Anterior cingulate cortex (tissue), 58 donors: ENCODE measurements at regions not wholly inside any gene's neighbourhood (a gene's known extent, or its start where the extent isn't known, plus 50 kb on each side); places are given as distances from the start of the nearest gene placed in this dataset.
A peak's percentile ranks its signal among the peaks of the same experiment; 100 is the strongest.

ENCODE experiments used
- DNase-seq, 58 donors: peaks; one replicate each; lab custom pipeline; 2025; lab: John Stamatoyannopoulos, UW

DNA sequence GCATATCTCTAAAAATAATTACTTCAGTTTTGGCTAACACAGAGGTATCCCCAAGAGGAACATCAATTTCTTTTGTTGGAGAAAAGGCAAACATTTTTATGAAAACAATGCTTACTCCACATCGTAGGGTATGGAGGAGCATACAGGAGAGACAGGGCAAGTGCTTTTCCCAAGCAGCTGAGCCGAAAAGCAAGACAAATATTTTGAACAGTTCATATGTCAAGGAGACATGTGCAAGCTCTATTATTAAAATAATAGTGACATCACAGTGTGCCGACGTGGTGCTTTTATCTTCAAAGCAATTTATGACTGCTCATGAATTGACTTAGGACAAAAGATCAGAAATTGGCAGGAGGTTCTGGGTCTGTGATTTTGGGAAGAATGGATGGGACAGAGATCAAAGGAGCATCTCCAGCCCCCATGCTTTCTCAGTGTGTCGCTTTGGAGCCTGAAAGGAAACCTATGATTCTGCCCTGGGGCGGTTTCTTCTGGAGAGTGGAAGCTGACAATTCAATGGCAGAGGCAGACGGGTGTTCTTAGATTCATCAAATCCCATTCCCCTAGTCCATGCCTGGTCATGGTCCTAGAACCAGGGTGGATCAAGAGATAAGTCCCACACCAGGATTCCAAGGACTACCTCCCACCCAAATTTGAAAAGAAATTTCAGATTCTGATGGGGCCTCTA lies 97.1 kb downstream of the JCAD start:
- no peak for DNase-seq

DNA sequence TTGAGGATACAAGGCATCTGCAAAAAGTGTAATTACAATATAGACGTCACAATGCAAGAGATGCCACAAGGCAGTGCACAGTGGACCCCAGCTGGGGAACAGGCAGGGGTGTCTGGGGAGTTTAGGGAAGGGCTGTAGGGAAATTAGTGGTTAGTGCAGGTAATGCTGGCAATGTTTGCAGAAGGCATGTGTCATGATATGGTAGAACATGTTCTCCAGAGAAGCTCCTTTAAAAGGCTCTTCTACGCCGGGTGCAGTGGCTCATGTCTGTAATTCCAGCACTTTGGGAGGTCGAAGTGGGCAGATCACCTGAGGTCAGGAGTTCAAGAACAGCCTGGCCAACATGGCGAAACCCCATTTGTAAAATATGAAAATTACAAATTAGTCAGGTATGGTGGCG lies 98.0 kb downstream of the JCAD start:
- no peak for DNase-seq

DNA sequence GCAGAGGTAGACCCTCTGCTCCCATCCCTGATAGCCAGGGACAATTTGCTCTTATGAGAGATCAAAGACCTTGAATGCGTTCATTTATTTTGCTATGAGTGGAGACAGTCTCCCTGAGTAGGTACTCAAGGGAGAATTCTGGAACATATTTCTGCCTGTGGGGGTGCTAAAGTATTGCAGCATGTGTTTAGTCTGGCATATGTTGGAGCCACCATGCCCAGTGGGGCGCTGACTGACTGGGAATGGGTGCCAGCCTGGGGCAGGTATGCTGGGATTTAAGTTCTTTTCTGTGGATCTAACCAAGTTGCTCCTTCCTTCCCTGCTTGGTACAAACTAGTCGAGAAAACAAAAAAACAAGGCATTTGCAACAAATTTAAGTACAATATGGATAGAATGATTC lies 99.1 kb downstream of the JCAD start:
- no peak for DNase-seq

DNA sequence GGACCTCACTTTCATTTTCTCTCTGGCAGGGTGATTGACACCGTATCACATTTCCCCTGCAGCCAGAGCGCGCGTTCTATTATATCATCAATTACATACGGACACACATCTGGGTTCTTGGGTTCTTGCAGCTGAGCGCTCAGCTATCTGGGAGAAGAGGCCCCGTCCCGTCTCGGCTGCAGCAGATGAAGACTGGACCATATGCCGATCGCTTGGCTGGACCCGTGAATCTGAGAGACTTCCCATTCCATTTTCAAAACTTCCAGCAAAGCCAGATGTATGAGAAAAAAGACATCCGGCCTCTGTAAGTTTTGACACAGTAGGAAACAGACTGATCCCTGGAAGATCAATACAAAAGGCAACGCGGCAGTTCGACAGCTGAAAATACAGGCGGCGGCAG lies 99.8 kb downstream of the JCAD start:
- DNase-seq = no peak

DNA sequence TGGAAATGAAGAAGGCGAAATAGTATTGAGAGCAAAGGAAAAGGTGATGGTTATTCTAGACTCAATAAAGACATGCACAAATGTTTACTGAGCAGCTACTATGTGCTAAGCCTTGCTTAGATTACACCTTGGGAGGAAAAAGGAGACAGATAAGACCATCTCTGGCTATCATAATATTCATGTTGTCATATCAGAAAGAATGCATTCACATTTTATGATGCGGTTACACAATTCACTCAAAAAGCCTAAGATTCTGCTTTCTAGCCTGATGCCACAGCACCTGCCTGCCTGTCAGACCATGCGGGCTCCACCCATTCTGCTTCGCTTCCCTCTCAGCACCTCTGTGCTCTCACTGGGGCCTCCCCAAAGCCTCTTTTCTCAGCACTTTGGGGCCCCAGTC lies 100.9 kb downstream of the JCAD start:
- no peak for DNase-seq

DNA sequence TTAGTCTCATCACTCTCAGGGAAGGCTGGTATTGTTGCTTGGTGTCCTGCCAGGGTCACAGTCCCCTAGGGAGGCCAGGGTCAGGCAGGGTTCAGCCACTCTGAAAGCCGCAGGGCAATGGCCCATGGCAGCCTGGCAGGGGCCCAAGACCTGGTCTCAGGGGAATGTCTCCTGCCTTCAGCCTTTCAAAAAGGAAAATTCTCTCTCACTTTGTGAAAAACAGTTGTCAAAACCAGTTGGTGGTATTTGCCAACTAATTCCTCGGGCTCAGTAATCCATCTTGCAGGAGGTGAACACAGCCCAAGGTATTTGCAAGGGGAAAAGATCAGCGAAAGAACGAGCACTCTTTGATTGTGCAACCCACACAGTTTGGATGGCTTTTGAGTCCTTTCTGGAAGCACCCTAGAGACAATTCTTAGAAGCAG lies 101.5 kb downstream of the JCAD start:
- peak in 1 of 58 donors; percentile 37 for DNase-seq

DNA sequence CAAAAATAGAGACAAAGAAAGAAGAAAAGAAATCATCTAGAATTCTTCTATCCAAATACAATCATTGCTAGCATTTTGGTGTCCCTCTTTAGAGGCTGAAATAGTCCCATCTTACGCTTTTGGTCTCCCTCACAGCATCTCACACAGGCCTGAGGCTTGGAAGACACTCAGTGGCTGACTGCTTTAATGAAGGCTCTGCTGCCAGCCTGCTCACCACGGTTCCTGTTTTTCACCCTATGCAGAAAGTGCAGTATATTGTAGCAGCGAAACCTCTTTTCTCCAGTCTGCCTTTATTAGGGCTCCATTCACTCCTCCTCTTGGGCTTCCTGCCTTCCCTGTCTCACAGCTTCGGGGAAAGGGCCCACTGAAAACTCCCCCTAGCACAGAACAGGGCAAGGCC lies 102.2 kb downstream of the JCAD start:
- no peak for DNase-seq

DNA sequence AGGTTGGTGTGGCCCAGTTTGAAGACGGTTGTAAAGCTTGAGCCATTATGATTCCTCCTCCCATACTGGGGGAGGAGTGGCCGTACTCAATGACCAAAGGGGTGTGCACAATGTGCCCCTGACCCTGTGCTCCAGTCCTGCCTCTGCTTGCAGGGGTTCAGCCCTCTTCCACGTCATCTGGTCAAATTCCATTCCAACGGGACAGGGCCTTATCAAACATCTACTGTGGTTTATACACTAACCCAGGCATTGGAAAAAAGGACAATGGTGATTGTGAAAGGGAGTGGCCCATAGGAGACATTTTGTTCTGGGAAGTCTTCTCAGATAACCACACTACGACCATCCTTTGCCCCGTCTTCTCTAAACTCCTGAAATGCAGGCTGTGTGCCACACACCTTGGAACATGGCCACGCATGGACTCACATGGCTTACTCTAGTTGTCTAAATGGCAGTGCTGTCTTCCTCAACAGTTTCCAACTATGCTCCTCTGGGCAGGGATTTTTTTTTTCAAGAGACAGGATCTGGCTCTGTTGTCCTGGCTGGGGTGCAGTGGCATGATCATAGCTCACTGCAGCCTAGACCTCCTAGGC lies 103.0 kb downstream of the JCAD start:
- DNase-seq = no peak

DNA sequence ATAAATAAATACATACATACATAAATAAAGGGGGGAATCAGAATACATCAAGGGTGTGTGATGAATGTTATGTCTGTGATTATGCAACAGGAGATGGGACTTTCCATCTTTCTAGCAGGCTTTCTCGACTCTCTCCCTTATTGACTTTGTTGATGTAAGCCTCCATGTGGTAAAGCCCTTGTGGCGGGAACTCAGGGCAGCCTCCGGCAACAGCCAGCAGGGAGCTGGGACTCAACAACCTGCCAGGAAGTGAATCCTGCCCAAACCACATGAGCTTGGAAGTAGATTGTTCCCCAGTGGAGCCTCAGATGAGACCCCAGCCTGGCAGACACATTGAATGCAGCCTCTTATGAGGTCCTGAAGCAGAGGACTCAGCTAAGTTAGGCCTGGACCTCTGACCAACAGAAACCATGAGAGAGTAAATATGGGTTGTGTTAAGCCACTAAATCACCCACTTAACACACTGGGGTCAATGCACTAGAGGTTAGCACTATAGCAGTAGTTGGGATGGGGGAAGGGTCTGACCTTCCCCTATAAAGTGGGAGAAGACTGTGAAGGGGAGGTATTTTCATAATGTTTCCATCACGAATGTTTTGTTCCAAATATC lies 104.0 kb downstream of the JCAD start:
- DNase-seq = no peak

DNA sequence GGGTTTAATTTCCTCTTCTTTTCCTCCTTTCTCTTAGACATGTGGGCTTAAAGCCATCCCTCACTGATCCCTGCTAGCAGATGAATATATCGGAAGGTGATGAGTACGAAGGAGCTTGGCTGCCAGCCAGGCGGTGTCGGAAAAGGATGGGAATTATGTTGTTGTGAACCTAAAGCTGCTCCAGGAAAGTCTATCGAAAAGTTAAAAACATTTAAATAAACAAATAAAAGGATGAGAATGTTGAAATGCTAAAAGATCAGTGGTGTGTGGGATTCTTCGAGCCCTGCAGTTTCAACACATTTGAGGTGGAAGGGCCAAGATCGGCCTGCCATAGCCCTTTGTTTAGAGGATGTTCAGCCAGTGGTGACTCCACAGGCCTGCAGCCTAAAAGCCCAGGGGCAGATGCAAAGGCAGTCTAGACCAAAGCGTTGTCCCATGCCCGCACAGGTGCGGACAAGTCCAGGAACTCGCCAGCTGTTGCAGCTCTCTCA lies 107.9 kb downstream of the JCAD start:
- DNase-seq = no peak

DNA sequence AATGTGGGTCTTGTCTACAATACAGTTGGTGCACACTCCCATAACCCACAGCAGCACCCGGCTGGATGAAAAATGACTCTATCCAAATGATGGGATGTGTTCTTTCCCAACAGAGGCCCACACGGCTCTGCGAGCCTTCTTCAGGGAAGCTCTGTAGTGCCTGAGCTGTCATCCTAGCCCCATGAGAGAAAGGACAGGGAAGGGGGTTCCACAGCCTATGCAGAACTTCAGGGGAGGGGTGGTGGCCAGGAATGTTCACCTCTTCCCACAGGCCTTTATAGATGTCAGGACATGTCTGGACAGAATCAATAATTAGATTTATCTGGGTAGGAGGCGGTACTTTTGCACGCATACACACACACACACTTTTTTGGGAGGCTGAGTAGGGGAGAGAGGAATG lies 109.0 kb downstream of the JCAD start:
- DNase-seq = no peak

DNA sequence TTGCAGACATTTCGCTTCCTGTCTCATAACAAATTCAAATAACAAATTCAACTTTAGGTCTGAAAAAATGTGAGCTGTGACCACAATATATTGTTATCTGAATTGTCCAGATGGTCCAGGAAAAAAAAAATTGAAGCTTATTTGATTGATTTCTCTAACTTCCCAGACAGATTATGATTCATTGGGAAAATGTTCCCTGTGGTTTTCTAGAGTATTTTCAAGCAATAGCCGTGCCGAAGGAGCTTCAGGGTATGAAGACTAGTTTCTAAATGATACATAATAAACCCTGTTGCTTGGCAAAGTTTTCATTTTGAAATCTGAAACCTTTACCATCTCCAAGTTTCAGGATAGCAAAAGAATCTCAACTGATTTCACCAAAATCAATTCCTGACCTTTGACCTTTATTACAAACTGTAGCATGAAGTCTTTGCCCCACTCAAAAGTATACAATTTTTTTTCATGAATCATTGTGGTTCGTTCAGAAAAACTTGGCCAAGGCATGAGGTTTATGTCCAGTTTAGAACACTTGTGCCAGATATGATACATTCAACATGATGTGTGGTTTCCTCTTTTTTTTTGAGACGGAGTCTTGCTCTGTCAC lies 109.9 kb downstream of the JCAD start:
- DNase-seq = no peak

DNA sequence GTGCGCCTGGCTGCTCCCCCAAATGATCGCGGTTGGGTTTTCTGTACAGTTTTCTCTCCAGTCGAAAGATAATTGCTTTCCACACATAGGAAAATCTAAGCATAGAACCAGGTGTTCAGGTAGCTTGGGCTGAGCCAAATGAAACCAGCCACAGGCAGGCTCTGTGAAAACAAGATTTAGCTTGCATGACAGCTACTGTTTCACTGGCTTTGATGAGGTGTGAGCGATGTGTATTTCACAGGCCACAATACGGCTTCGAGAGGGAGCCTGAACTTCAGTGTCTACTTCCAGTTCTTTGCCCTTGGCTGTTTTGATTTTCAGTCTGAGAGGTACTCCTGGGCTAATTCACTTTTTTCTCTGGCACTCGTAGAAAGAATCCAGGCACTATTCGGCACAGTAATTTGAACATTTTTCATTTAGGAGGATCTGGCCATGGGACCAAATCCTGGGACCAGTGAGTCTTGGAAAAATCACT lies 110.5 kb downstream of the JCAD start:
- no peak for DNase-seq

DNA sequence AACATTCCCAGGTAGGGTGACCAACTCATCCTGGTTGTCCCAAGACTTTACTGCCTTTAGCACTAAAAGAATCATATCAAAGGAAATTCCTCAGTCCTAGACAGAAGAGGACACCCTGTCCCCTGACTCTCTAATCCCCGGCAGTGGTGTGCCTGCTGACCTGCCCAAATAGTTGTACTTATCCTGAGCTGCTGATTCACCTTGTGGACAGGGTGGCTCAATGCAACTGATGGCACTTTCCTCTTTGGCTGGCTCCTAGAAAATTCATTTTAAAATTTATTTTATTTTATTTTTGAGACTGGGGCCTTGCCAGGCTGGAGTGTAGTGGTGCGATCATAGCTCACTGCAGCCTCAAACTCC lies 111.7 kb downstream of the JCAD start:
- no peak for DNase-seq

DNA sequence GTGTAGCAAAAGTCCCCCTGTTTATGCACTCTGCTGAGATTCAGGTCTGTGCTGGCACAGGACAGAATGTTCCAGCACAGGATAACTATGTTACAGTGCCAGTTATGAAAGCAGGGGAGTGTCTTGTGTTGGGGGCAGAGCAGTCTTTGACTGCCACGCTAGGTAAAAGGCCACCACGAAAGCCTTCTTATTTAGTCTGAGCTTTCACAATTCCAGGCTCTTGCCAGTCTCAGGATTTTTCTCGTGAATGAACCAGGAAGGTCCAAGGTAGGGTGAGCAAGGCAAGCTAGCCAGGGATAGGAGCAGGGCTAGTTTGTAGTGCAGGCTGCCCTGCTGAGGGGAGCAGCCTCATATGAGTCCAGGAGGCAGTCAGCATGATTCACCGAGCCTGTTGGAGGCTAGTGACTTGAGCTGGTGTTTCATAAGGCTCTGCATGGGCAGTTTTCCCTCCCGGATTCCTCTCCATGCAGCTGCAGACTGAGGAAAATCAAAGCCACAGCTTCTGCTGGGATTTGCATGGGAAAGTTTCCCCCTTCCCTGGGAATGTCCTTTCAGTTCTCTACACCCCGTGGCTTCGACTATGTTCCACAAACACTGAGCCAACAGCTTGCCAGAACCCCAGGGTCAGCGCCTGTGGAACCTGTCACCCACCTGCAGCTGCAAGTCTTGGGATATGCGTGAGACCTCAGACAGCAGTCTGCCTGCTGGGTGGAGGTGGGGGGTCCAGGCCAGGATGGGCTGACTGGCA lies 112.3 kb downstream of the JCAD start:
- peak in 1 of 58 donors; percentile 9 for DNase-seq

DNA sequence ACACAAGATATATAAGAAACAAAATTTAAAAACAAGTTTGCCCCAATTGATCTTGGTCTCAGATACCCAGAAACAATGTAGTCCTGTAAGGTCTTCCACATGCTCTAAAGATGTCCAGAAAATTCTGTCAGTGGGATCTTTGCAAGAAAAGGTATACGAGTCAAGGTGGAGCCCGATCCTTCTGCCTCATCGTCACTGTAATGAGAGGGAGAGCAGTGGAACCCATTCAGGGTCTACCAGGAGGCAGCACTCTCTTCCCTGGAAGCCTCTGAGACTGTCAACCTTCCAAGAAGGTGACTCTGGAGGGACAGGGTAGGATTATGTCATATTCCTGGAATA lies 112.8 kb downstream of the JCAD start:
- no peak for DNase-seq

DNA sequence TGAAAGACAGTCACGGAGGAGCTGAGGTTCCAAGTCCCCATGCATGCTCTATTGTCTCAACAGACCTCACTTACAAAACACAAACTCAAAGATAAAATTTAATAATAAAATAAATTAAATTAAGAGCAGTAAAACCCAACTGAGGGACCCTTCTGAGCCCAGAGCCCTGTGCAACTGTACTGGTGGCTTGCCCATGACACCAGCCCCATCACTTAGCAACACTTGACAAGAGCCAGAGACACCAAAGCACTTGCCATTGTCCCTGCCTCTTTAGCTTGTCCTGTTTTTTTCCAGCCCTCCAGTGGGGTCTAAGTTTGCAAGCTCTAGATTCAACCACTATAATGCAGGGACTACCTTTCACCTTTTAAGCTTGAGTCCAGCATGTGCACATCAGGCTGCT lies 117.9 kb downstream of the JCAD start:
- DNase-seq = no peak

DNA sequence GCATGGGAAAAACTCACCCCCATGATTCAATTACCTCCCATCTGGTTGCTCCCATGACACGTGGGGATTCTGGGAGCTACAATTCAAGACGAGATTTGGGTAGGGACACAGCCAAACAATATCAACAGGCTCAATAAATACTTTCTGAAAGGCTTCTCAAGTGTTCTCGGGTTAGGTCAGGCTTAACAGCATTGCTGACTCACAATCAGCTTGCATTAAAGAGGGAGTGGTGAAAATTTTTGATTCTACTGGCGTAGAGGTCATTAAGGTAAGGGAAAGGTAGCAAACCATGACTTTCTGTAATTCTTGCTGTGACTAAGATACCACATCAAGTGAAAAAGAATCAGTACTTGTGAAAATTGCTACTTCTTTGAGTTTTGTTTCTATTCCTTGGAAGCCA lies 126.4 kb downstream of the JCAD start:
- no peak for DNase-seq

DNA sequence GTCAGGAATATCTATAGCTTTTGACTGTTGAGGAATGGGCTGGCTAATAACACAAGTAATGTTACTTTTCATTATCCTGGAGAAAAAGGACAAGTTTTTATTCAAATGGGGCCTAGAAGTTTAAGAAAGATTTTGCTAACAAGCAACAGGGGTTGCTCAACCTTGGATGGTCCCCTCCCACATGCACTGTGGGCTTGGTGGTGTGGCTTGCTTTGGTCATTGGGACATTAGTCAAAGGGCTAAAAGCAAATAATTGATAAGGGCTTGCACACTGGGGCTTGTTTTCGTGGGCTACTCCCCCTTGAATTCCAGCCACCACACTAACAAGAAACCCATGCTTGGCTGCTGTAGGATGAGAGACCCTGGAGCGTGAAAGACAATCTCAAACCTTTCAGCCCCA lies 127.6 kb downstream of the JCAD start:
- no peak for DNase-seq

DNA sequence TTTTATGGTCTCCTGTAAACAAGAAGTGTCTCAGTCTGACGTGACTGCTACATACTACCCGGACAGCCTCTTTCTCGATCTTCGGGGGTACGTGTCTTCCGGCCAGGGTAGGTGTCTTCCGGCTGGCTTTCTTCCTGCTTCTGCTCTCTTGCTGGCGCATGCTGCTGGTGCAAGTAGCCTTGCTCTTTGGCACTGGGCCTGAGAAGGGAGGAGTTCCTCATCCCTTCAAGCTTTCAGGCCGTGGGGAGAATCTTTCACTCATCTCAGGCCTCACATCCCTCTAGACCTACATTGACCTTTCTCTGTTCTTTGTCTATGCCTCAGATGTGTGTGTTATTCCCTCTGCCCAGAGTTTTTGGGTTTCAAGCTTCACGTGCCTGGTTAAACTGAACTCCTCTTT lies 130.4 kb downstream of the JCAD start:
- no peak for DNase-seq

DNA sequence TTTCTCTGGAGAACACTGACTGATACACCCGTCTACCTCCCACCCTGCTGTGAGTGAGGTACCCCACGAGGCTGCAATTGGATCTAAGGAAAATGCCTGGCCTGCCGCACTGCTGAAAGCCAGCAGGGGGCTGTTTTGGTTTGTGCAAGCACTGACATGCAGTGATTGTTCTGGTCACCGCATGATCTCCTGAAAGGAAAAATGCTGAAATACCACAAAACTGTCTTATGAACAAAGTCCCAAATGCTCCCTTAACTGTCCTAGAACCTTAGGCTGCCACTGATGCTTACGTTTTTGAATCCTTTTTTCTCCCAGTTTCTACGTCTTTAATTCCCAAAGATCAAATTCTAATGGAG lies 132.7 kb downstream of the JCAD start:
- DNase-seq = no peak
